ENCODE measurements at regions not wholly inside any gene's neighbourhood (a gene's known extent, or its start where the extent isn't known, plus 50 kb on each side); places are given as distances from the start of the nearest gene placed in this dataset.

DNA sequence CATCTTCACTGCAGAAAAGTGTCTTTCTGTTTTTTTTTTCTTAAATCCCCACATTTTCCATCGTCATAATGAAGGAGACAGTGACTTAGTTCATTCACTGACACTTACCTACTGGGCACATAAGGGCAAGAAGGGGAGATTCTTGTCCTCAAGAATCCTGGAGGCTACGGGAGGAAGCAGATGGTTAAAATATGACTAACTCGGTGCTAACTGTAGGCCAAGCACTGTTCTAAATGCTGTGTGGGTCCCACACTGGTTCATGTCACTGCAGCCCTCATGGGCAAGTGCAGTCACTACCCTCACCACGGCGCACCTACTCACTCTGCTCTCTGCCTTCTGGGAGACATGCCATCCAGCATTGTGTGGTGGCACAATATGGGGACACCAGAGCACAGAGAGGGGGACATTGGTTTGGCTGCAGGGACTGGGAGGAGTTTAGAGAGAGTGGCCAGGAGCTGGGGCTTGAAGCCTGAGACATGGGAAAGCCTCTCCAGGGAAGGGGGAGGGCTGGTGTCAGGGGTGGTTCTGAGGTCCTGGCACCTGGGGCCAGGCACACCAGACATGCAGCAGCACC lies 305.2 kb downstream of the MYCN start:
- TF ChIP-seq CTCF (IDR thresholded peaks at IDR 0.05) (no peak), POLR2A (IDR thresholded peaks at IDR 0.05) (no peak)
